Endothelial cell of umbilical vein (primary cell): ENCODE measurements at regions not wholly inside any gene's neighbourhood (a gene's known extent, or its start where the extent isn't known, plus 50 kb on each side); places are given as distances from the start of the nearest gene placed in this dataset.

Experiments used
- BruUV-seq: library from RNA; stranded (reverse); fragments of 400-500 nt; replicated peaks from 2 replicates; lab custom pipeline; 2021; lab: Mats Ljungman, UMichigan
- CTCF ChIA-PET: fragments of 300-600, 350-600 bp; sonication (Branson Sonifier 250); formaldehyde crosslinking; loops from one replicate; lab custom pipeline; 2021; ENCODE audit warnings: antibody characterized with exemption, inconsistent platforms; lab: Charles Lee
- POLR2A ChIA-PET: fragments of 300-600, 350-600 bp; sonication (Branson Sonifier 250); formaldehyde crosslinking; loops from one replicate; lab custom pipeline; 2021; ENCODE audit warnings: antibody characterized with exemption, inconsistent platforms; lab: Charles Lee
- DNase-seq: peaks from one replicate; pipeline ENCODE4 v3.0.0-alpha.2; 2011; ENCODE audit warnings: low read depth, low spot score
- FAIRE-seq: peaks from 2 replicates; lab custom pipeline; 2011; peaks lifted over from hg19 to GRCh38; lab: Jason Lieb, UNC
- H2AFZ ChIP-seq: 2 replicates; pipeline ENCODE4 v1.6.0; 2012; ENCODE audit warnings: low read depth, low read length, control low read depth, inconsistent platforms
- H3K27ac ChIP-seq: 2 replicates; pipeline ENCODE4 v1.5.1; 2011; ENCODE audit warnings: low read depth, mild to moderate bottlenecking, control low read depth, low read length, moderate library complexity; ENCODE audit not compliant: insufficient read depth
- H3K27me3 ChIP-seq, 2 experiments: 2 replicates each; pipeline versions ENCODE4 v1.6.0 to v1.6.1; 2011; ENCODE audit warnings: low read length in 2 of 2, mixed read lengths in 1 of 2; ENCODE audit not compliant: control insufficient read depth in 2 of 2, insufficient read depth in 2 of 2
- H3K36me3 ChIP-seq, 2 experiments: 2 replicates in 1 of 2; 3 replicates in 1 of 2; pipeline ENCODE4 v1.5.1; 2011; ENCODE audit warnings: low read length in 2 of 2, mild to moderate bottlenecking in 1 of 2, moderate library complexity in 1 of 2; ENCODE audit not compliant: control insufficient read depth in 2 of 2, insufficient read depth in 2 of 2; ENCODE audit errors: extremely low read depth in 1 of 2
- H3K4me1 ChIP-seq: 3 replicates; pipeline ENCODE4 v1.5.1; 2011; ENCODE audit warnings: mild to moderate bottlenecking, low read length; ENCODE audit not compliant: control insufficient read depth, insufficient read depth; ENCODE audit errors: extremely low read depth
- H3K4me2 ChIP-seq: 2 replicates; pipeline ENCODE4 v1.6.1; 2011; ENCODE audit warnings: low read length, control low read depth, mixed read lengths; ENCODE audit not compliant: insufficient read depth
- H3K4me3 ChIP-seq, 3 experiments: fragments of 200-600 bp in 1 of 3; sonication (generic), shearing (Covaris generic) in 1 of 3; replicated peaks in 1 of 3; 2 replicates each; pipeline ENCODE4 v1.5.1; 2011 to 2016; ENCODE audit warnings: control low read depth in 3 of 3, low read length in 3 of 3, mild to moderate bottlenecking in 2 of 3, inconsistent platforms in 1 of 3, low read depth in 1 of 3, moderate library complexity in 1 of 3; ENCODE audit not compliant: insufficient read depth in 1 of 3
- H3K79me2 ChIP-seq: 2 replicates; pipeline ENCODE4 v1.6.0; 2012; ENCODE audit warnings: low read length, inconsistent platforms; ENCODE audit not compliant: control insufficient read depth, insufficient read depth
- H3K9ac ChIP-seq: replicated peaks from 2 replicates; pipeline ENCODE3; 2011; ENCODE audit warnings: low read length, control low read depth; ENCODE audit not compliant: insufficient read depth; ENCODE audit errors: extremely low read depth
- H3K9me1 ChIP-seq: replicated peaks from 3 replicates; pipeline ENCODE4 v1.6.0; 2011; ENCODE audit warnings: mild to moderate bottlenecking, low read length; ENCODE audit not compliant: control insufficient read depth, insufficient read depth; ENCODE audit errors: extremely low read depth
- H3K9me3 ChIP-seq: replicated peaks from 2 replicates; pipeline ENCODE4 v1.5.1; 2012; ENCODE audit warnings: low read length, inconsistent platforms; ENCODE audit not compliant: control insufficient read depth, insufficient read depth
- H4K20me1 ChIP-seq: replicated peaks from 2 replicates; pipeline ENCODE3; 2011; ENCODE audit warnings: mild to moderate bottlenecking, low read length; ENCODE audit not compliant: control insufficient read depth, insufficient read depth; ENCODE audit errors: extremely low read depth
- CTCF ChIP-seq, 2 donors: IDR thresholded peaks; 1 replicate in 1 of 2; 2 replicates in 1 of 2; pipeline ENCODE4 v1.5.1; 2011; ENCODE audit warnings: low read length in 2 of 2, mild to moderate bottlenecking in 2 of 2, moderate library complexity in 2 of 2, control low read depth in 1 of 2, inconsistent platforms in 1 of 2, low read depth in 1 of 2; ENCODE audit not compliant: insufficient read depth in 1 of 2; ENCODE audit errors: extremely low read depth in 1 of 2
- EZH2 ChIP-seq: IDR thresholded peaks from 2 replicates; pipeline ENCODE4 v1.6.1; 2012; ENCODE audit warnings: borderline replicate concordance, low read depth, mild to moderate bottlenecking, moderate library complexity, low read length, inconsistent platforms; ENCODE audit not compliant: severe bottlenecking
- FOS ChIP-seq: IDR thresholded peaks from 2 replicates; pipeline ENCODE4 v1.6.1; 2011; ENCODE audit warnings: mild to moderate bottlenecking, low read length, moderate library complexity, borderline replicate concordance; ENCODE audit not compliant: insufficient read depth
- GATA2 ChIP-seq: IDR thresholded peaks from 2 replicates; pipeline ENCODE4 v1.7.0; 2011; ENCODE audit warnings: low read depth, mild to moderate bottlenecking, moderate library complexity, mixed read lengths, low read length; ENCODE audit not compliant: insufficient read length, insufficient read depth
- JUN ChIP-seq: IDR thresholded peaks from 2 replicates; pipeline ENCODE4 v1.6.1; 2011; ENCODE audit warnings: borderline replicate concordance, low read depth; ENCODE audit not compliant: insufficient read length, insufficient read depth
- MAX ChIP-seq: IDR thresholded peaks from 2 replicates; pipeline ENCODE4 v1.6.1; 2011; ENCODE audit not compliant: insufficient read depth, insufficient read length
- MYC ChIP-seq: IDR thresholded peaks from one replicate; pipeline ENCODE4 v1.6.1; 2011; ENCODE audit warnings: mild to moderate bottlenecking, low read depth, low read length
- POLR2A ChIP-seq: IDR thresholded peaks from 2 replicates; pipeline ENCODE4 v1.6.1; 2012; ENCODE audit warnings: low read depth, mild to moderate bottlenecking, control low read depth, low read length
- POLR2AphosphoS5 ChIP-seq: IDR thresholded peaks from 2 replicates; pipeline ENCODE4 v1.6.1; 2012; ENCODE audit warnings: low read depth, mild to moderate bottlenecking, control low read depth, low read length, moderate library complexity; ENCODE audit not compliant: insufficient read depth
- dilution Hi-C: fragments of 300-500 bp; cut with MboI; formaldehyde crosslinking; loops from one replicate; pipeline ENCODE4 v1.15.0; 2019; ENCODE audit warnings: low sequenced_read_pairs; ENCODE audit not compliant: extremely low pct_ligation_motif_present
- intact Hi-C: fragments of 100-400 bp; cut with micrococcal nuclease; formaldehyde crosslinking; loops from one replicate; pipeline ENCODE4 v1.10.0; 2022

- TF ChIP-seq POLR2A (no peak), MAX (no peak), POLR2AphosphoS5 (no peak), EZH2 (no peak), GATA2 (no peak), JUN (no peak), CTCF (IDR thresholded peaks at IDR 0.05; ENCODE audit: extremely low read depth in 1 of 2, insufficient read depth in 1 of 2, low read depth in 1 of 2, low read length in 2 of 2) (no peak), FOS (no peak), MYC (no peak)
- CTCF ChIA-PET, result no interaction called here
- no peaks in the 10 kb centered on the region for H3K79me2 ChIP-seq
- H4K20me1 ChIP-seq, result no peaks in the 10 kb centered on the region
- POLR2A ChIA-PET, result no interaction called here
- H3K9me1 ChIP-seq, result no peaks in the 10 kb centered on the region
- dilution Hi-C loops, result no loop called here
- no peak overlapping the region for H3K4me2 ChIP-seq
- no peak overlapping the region for H3K9ac ChIP-seq
- no peaks in the 10 kb centered on the region for H3K4me1 ChIP-seq
- H2AFZ ChIP-seq, result no peak overlapping the region
- DNase-seq, result no peak
- BruUV-seq, result no TSS peak
- H3K36me3 ChIP-seq, result no peaks in the 10 kb centered on the region
- intact Hi-C loops, result no loop called here
- no peak overlapping the region for H3K27ac ChIP-seq
- FAIRE-seq, result no peak
- peaks cover 2% of the 10 kb centered on the region for H3K9me3 ChIP-seq
- no peak overlapping the region for H3K4me3 ChIP-seq
- H3K27me3 ChIP-seq, result no peaks in the 10 kb centered on the region
These were observed 992.7 kb downstream of the BCL11A start for GRCh38 chr2:59560769-59561168.
